ENCODE measurements at regions not wholly inside any gene's neighbourhood (a gene's known extent, or its start where the extent isn't known, plus 50 kb on each side); places are given as distances from the start of the nearest gene placed in this dataset.

DNA sequence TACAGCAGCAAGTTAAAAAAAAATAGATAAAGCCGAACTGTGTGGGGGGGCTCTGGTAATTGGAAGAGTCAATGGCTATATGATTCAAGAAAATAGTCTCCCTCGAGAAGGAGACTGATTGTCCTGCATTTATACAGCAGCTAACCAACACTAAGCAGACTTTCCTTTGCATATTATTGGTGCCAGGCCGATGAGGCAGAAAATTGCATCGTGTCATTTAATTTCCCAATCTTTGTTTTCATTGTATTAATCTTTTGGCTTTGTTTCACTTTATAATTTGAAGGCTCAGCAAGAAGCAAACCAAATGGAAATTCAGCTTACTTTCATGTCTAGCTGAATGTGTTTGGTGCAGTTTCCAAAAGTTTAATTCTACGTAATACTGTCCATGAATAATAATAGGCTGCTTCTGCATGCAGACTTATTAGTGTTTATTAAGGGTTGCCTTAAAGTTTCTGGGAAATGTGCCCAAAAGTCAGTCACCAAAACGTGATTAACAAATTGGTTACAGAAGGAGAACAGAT lies 258.5 kb downstream of the HACE1 start:
- TF ChIP-seq, protein P1, sequence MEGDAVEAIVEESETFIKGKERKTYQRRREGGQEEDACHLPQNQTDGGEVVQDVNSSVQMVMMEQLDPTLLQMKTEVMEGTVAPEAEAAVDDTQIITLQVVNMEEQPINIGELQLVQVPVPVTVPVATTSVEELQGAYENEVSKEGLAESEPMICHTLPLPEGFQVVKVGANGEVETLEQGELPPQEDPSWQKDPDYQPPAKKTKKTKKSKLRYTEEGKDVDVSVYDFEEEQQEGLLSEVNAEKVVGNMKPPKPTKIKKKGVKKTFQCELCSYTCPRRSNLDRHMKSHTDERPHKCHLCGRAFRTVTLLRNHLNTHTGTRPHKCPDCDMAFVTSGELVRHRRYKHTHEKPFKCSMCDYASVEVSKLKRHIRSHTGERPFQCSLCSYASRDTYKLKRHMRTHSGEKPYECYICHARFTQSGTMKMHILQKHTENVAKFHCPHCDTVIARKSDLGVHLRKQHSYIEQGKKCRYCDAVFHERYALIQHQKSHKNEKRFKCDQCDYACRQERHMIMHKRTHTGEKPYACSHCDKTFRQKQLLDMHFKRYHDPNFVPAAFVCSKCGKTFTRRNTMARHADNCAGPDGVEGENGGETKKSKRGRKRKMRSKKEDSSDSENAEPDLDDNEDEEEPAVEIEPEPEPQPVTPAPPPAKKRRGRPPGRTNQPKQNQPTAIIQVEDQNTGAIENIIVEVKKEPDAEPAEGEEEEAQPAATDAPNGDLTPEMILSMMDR (conservative IDR thresholded peaks at IDR 0.05 in 1 of 2, IDR thresholded peaks at IDR 0.05 in 1 of 2; ENCODE audit: extremely low read depth in 1 of 2, insufficient read depth in 1 of 2, low read depth in 1 of 2, low read length in 2 of 2): no peak
- no peak for TF ChIP-seq EZH2 (IDR thresholded peaks at IDR 0.05; ENCODE audit: borderline replicate concordance, low read length)
